HG03575 (cell line): ENCODE measurements at regions not wholly inside any gene's neighbourhood (a gene's known extent, or its start where the extent isn't known, plus 50 kb on each side); places are given as distances from the start of the nearest gene placed in this dataset.
"Not testable (repeated sequence)": the region's sequence is repeated elsewhere in the genome, so short reads cannot be mapped to it uniquely, and the experiment has no call there.

Experiments
- ATAC-seq: cut with Tn5 transposase; IDR thresholded peaks from one replicate; pipeline ENCODE4 v1.9.1; 2021; ENCODE audit not compliant: unreplicated experiment, insufficient number of reproducible peaks, low FRiP score; ENCODE audit errors: extremely low read depth

GRCh38 chr3:182342252-182342651 lies 451.1 kb upstream of the ATP11B start:
- no peak for ATAC-seq

GRCh38 chr3:182344026-182344425 lies 449.3 kb upstream of the ATP11B start:
- ATAC-seq: not testable (repeated sequence)

- no peak for ATAC-seq
These were observed 444.3 kb upstream of the ATP11B start for GRCh38 chr3:182349051-182349450.

- ATAC-seq: no peak
These were observed 443.3 kb upstream of the ATP11B start for GRCh38 chr3:182349951-182350517.

- ATAC-seq: no peak
These were observed 435.4 kb upstream of the ATP11B start for GRCh38 chr3:182357928-182358327.

- no peak for ATAC-seq
These were observed 429.0 kb upstream of the ATP11B start for GRCh38 chr3:182364323-182364722.

- no peak for ATAC-seq
These were observed 428.3 kb upstream of the ATP11B start for GRCh38 chr3:182364723-182365650.

- ATAC-seq: no peak
These were observed 426.6 kb upstream of the ATP11B start for GRCh38 chr3:182366746-182367145.

- ATAC-seq: no peak
These were observed 423.4 kb upstream of the ATP11B start for GRCh38 chr3:182369861-182370260.

GRCh38 chr3:182370949-182371348 lies 422.4 kb upstream of the ATP11B start:
- no peak for ATAC-seq

- no peak for ATAC-seq
These were observed 417.4 kb upstream of the ATP11B start for GRCh38 chr3:182375916-182376315.

GRCh38 chr3:182382112-182382857 lies 411.0 kb upstream of the ATP11B start:
- ATAC-seq: no peak

- ATAC-seq: no peak
These were observed 409.1 kb upstream of the ATP11B start for GRCh38 chr3:182384221-182384620.

- no peak for ATAC-seq
These were observed 407.9 kb upstream of the ATP11B start for GRCh38 chr3:182385356-182385755.

GRCh38 chr3:182388506-182388905 lies 404.8 kb upstream of the ATP11B start:
- no peak for ATAC-seq

- no peak for ATAC-seq
These were observed 404.1 kb upstream of the ATP11B start for GRCh38 chr3:182389071-182389815.

GRCh38 chr3:182390421-182390820 lies 402.9 kb upstream of the ATP11B start:
- no peak for ATAC-seq

GRCh38 chr3:182392182-182392937 lies 400.9 kb upstream of the ATP11B start:
- ATAC-seq: no peak
